Panc1 (cell line): ENCODE measurements at regions not wholly inside any gene's neighbourhood (a gene's known extent, or its start where the extent isn't known, plus 50 kb on each side); places are given as distances from the start of the nearest gene placed in this dataset.

Source experiments
- POLR2AphosphoS5 ChIP-seq: IDR thresholded peaks from 2 replicates; pipeline ENCODE4 v1.6.1; 2012; ENCODE audit warnings: mild to moderate bottlenecking, low read depth, low read length, moderate library complexity
- TCF7L2 ChIP-seq: IDR thresholded peaks from 2 replicates; pipeline ENCODE4 v1.6.1; 2011; ENCODE audit warnings: mild to moderate bottlenecking, low read depth, low read length, inconsistent platforms
- TF ChIP-seq, protein P1 (sequence below): fragments of 450-650 bp; IDR thresholded peaks from 2 replicates; pipeline ENCODE4 v1.5.1; 2017; ENCODE audit warnings: mild to moderate bottlenecking

DNA sequence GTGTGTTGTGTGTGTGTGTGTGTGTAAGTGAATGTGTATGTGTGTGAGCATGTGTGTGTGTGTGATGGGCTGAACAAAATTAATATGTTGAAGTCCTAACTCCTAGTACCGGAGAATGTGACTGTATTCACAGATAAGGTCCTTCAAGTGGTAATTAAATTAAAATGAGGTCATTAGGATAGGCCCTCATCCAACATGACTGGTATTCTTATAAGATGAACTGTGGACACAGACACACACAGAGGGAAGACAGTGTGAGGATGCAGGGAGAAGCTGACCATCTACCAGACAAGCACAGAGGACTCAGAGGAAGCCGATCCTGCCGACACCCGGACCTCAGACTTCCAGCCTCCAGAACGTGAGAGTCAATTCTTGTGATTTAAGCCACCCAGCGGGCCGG is 91.2 kb upstream of the PGBD5 start:
- TF ChIP-seq, protein P1, sequence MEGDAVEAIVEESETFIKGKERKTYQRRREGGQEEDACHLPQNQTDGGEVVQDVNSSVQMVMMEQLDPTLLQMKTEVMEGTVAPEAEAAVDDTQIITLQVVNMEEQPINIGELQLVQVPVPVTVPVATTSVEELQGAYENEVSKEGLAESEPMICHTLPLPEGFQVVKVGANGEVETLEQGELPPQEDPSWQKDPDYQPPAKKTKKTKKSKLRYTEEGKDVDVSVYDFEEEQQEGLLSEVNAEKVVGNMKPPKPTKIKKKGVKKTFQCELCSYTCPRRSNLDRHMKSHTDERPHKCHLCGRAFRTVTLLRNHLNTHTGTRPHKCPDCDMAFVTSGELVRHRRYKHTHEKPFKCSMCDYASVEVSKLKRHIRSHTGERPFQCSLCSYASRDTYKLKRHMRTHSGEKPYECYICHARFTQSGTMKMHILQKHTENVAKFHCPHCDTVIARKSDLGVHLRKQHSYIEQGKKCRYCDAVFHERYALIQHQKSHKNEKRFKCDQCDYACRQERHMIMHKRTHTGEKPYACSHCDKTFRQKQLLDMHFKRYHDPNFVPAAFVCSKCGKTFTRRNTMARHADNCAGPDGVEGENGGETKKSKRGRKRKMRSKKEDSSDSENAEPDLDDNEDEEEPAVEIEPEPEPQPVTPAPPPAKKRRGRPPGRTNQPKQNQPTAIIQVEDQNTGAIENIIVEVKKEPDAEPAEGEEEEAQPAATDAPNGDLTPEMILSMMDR, result no peak
- no peak for TF ChIP-seq POLR2AphosphoS5
- TF ChIP-seq TCF7L2, result no peak
